Dermis blood vessel endothelial cell (primary cell): ENCODE measurements at regions not wholly inside any gene's neighbourhood (a gene's known extent, or its start where the extent isn't known, plus 50 kb on each side); places are given as distances from the start of the nearest gene placed in this dataset.
"Not testable (repeated sequence)": the region's sequence is repeated elsewhere in the genome, so short reads cannot be mapped to it uniquely, and the experiment has no call there.

Experiments
- DNase-seq: peaks from one replicate; pipeline ENCODE4 v3.0.0; 2010

DNA sequence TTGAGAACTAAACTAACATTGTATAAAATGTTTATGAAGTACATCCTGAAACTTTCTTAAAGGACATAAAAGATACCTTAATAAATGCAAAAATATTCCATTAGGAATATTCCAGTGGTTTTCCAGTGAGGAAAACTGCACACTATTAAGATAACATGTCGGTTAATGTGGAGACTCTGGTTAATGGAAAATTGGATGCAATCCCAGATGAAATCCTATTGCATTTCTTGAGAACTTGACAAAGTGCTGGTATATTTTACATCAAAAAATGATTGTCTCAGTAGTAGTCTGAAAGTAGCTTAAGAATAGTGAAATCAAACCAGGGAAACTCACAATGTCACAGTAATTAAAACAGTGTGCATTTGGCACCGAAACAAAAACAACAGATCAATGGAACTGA is 202.5 kb upstream of the MON1B start:
- DNase-seq, result no peak

GRCh38 chr16:77002644-77003043 is 188.3 kb upstream of the MON1B start:
- DNase-seq, result no peak

DNA sequence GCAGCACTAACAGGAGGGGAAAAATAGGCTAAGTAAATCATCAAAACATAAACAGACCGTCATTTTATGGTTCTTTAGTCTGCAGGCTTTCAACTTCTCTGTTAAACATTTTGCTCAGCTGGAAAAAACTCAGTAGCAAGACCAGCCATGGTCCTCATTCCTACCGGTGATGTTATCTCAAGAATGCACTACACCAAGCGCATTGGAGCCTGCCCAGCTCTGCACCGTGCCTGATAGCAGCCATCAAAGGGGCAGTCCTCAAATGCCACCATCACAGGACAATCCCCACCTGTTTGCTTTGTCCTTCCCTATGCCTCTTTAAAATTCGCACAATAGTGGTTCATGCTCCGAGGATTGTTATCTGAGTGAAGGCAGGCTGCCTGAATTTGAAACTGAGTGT is 181.5 kb upstream of the MON1B start:
- no peak for DNase-seq

- DNase-seq, result no peak
These were observed 176.5 kb upstream of the MON1B start for GRCh38 chr16:77014441-77014840.

GRCh38 chr16:77030600-77030999 is 160.4 kb upstream of the MON1B start:
- no peak for DNase-seq

DNA sequence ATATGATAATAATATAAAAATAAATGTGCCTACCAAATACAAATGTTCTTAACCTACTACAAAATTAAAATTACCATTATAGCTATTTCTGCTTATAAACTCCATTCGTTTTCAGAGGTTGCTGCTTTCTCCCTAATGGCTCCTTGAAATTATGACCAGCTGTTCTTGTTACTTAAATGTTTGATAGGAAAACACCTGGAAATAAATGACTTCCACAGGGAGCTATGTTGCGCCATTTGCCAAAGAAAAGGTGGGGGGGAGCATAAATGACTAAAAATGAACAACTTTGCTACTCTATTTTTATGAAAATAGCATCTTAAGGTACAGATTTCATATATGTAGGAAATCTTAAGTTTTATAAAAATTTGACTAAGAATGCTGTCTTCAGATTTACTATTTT is 157.5 kb upstream of the MON1B start:
- DNase-seq, result no peak

GRCh38 chr16:77035361-77035760 is 155.6 kb upstream of the MON1B start:
- DNase-seq, result no peak

GRCh38 chr16:77037696-77038347 is 153.2 kb upstream of the MON1B start:
- no peak for DNase-seq

DNA sequence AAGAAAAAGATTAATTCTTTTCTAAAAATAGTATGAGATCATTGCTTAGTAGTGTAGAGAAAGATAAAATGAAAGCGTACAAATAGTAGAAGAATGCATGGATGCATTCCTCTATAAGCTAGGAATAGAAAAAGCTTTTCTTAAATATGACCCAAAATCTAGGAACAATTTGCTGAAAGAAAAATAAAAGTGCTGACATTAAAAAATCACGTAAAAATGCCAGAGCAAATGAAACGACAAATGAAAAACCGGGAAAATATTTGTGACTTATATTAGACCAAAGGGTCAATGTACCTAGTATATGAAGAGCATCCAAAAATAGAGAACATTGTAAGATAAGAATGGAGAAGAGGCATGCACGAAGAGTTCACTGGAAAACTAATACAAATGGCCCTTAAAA is 149.5 kb upstream of the MON1B start:
- DNase-seq, result no peak

DNA sequence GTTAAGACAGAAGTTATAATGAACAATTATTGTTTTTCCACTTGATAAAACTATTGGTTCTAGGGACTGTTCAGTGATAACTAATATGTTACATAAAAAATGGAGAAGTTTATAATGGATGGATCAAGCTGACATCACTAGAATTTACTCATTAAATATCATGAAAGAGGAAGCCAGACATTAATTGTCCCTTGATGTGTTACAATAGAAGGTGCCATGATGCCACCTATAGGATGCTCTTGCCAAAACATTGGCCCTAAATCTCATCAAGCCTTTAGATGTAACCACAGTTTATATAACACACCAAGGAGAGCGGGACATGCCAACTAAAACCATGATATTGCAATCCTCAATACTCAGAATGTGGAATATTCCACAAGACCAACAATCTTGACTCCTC is 147.9 kb upstream of the MON1B start:
- no peak for DNase-seq

DNA sequence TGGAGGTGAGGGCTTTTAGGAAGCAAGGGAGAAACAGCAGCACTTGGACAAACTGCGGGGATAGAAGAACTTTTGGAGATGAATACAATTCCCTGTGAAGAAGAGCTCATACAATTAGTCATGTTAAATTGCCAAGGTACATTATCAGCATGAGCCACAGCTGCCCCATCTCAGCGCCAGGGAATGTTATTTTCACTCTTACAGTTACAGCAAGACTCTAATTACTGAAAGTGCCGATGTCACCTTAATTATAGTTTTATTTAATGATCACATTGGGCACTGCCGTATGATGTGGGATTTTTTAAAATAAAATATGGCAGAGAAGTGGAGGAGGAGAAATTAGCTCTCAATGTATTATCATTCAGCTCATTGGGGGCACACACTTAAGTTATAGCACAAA is 144.8 kb upstream of the MON1B start:
- no peak for DNase-seq

- no peak for DNase-seq
These were observed 142.9 kb upstream of the MON1B start for GRCh38 chr16:77048085-77048484.

- DNase-seq, result no peak
These were observed 141.4 kb upstream of the MON1B start for GRCh38 chr16:77049577-77049976.

GRCh38 chr16:77056597-77056996 is 134.4 kb upstream of the MON1B start:
- DNase-seq, result not testable (repeated sequence)

- no peak for DNase-seq
These were observed 133.7 kb upstream of the MON1B start for GRCh38 chr16:77057161-77057774.

GRCh38 chr16:77059446-77059845 is 131.5 kb upstream of the MON1B start:
- peak; percentile 16 for DNase-seq

- no peak for DNase-seq
These were observed 130.4 kb upstream of the MON1B start for GRCh38 chr16:77060614-77061013.

DNA sequence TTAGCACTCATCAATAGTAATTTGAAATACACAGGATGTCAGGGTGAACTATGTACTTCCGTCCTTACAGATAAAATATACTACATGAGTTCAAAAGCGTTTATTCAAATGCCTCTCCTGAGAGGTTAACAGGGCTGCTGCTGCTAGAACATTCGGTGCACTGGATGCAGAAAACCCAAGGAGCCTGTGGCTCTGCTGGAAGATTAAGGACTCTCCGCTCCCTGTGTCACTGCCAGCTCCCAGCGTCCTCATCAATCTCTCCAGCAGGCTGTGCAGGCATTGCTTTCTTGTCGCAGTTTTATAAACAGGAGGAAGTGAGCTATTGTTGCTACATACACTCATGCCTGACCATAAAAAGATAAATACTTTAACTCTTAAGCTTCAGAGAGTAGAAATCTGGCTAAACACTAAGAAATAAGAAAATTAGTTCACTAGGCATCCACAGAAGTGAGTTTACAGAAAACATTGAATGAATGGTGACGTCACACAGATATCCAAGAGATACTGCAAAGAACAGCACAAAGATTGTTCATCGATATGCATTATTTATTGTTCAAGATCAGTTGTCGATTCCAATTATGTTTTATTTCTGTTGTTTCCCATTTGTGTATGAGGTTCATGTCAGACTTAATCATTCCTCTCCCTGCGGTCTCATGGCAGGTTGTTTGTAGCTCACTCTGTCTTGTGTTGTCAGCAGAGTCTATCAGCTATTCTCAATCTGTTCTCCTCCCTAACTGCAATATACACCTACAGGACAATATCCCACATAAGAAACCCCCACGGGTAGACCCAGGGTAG is 127.9 kb upstream of the MON1B start:
- peak; percentile 16 for DNase-seq

DNA sequence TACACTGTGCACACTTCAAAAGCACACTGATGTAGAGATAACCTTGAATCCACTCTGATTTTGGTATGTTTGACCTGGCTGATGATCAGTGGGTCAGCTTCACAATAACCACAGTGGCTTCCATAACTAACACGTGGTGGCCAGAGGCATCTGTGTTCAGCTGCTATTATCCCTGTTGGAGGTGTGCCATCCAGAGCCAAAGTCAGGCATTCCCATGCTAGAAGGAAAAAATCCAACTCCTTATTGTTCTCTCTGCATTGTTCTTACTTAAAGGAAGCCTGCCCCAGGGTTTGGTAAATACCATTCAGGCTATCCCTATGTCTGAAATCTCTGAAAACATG is 127.3 kb upstream of the MON1B start:
- peak; percentile 44 for DNase-seq

- peak; percentile 4 for DNase-seq
These were observed 127.0 kb upstream of the MON1B start for GRCh38 chr16:77064037-77064436.

DNA sequence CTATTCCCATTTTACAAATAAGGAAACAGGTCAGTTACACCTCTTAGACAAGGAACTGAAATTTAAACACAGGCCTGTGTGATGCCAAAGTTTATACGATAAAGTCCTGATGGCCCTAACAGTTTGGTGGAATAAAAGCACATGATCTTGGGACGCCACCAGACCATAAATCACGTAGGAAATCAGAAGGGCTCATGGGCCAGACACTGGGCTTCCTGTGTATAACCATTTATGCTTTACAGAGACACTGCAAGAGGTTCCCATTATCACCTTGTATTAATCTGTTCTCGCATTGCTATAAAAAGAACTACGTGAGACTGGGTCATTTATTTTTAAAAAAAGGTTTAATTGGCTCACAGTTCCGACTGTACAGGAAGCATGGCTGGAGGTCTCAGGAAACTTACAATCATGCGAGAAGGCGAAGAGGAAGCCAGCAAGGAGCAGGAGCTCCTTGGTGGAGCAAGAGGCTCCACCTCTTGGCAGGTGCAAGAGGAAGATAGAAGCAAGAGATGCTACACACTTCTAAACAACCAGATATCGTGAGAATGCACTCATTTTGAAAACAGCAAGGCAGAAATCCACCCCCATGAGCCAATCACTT is 124.0 kb upstream of the MON1B start:
- DNase-seq, result peak; percentile 19

GRCh38 chr16:77067900-77068299 is 123.1 kb upstream of the MON1B start:
- DNase-seq, result no peak

DNA sequence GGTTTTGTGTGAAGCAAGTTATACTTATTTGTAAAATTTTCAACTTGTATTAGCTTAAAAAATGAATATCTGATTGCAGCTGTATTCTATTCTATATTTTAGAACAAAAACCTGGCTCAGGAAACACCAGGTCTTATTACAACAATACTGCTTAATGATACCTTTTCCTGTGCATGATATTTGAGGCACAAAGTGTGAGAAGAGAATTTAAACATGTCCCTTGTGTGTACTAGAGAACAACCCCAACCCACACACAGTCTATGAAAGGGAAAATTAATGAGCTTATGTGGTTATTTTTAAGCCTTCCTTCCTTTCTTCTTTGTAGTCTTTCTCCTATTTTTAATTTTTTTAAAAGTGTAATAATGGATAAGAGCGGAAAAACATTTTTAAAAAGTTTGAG is 122.6 kb upstream of the MON1B start:
- peak; percentile 11 for DNase-seq

DNA sequence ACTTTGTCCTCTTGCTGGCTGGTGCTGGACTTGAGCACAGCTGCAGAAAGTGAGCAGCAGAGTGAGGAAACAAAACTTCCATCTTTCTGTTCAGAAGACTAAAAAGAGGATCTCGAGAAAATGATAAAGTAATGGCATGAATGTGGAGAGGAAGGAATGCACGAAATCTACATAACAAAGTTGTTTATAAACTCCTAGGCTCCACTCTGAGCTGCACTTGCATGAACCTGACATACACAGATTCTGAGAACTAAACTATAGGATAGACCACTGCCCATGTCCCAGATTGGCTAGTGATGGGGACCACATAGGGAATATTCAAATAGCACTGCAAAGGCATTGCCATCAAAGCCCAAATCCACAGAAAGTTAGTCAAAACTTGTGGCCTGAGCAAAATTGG is 121.1 kb upstream of the MON1B start:
- DNase-seq, result no peak
